ENCODE measurements at regions not wholly inside any gene's neighbourhood (a gene's known extent, or its start where the extent isn't known, plus 50 kb on each side); places are given as distances from the start of the nearest gene placed in this dataset.

DNA sequence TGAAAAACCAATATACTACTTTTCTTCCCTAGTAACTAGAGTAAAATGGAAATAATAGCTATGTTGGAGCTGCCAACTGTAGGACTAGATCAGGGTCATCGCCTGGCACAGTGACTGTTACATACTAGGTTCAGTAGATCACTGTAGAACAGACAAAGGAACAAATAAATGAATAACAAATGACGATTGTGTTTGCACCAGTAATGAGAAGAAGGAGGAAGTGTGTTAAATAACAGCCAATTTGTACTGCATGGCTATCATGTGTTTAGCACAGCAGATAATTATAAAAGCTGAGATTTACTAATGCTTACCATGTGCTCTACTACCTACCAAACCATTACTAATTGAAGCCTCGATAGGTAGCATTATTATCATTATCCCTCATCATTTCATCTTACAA is 85.3 kb upstream of the FXR1 start:
- TF ChIP-seq, protein P1, sequence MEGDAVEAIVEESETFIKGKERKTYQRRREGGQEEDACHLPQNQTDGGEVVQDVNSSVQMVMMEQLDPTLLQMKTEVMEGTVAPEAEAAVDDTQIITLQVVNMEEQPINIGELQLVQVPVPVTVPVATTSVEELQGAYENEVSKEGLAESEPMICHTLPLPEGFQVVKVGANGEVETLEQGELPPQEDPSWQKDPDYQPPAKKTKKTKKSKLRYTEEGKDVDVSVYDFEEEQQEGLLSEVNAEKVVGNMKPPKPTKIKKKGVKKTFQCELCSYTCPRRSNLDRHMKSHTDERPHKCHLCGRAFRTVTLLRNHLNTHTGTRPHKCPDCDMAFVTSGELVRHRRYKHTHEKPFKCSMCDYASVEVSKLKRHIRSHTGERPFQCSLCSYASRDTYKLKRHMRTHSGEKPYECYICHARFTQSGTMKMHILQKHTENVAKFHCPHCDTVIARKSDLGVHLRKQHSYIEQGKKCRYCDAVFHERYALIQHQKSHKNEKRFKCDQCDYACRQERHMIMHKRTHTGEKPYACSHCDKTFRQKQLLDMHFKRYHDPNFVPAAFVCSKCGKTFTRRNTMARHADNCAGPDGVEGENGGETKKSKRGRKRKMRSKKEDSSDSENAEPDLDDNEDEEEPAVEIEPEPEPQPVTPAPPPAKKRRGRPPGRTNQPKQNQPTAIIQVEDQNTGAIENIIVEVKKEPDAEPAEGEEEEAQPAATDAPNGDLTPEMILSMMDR (IDR thresholded peaks at IDR 0.05), result no peak
- TF ChIP-seq POLR2A (IDR thresholded peaks at IDR 0.05), result no peak
